ENCODE measurements at regions not wholly inside any gene's neighbourhood (a gene's known extent, or its start where the extent isn't known, plus 50 kb on each side); places are given as distances from the start of the nearest gene placed in this dataset.

GRCh38 chr18:34965566-34965965 lies 75.6 kb upstream of the MAPRE2 start:
- Histone ChIP-seq H3K4me1 (ENCODE audit: insufficient read depth, low read length, severe bottlenecking) (no peaks in the 10 kb centered on the region), H2AFZ (ENCODE audit: low read length) (no peak overlapping the region), H4K20me1 (ENCODE audit: insufficient read depth, low read length) (no peaks in the 10 kb centered on the region), H3K9me2 (ENCODE audit: low read depth, low read length) (no peaks in the 10 kb centered on the region), H3K9ac (ENCODE audit: low read length) (no peak overlapping the region), H3K36me3 (ENCODE audit: insufficient read depth, low read length) (no peaks in the 10 kb centered on the region), H3K4me3 (ENCODE audit: low read depth, low read length, poor library complexity, severe bottlenecking) (no peak overlapping the region), H3K4me2 (ENCODE audit: low read length) (no peak overlapping the region), H3K9me3 (ENCODE audit: low read length) (no peaks in the 10 kb centered on the region), H3F3A (ENCODE audit: insufficient read depth, low read length) (no peaks in the 10 kb centered on the region), H3K27me3 (ENCODE audit: insufficient read depth, low read length) (no peaks in the 10 kb centered on the region), H3K79me2 (ENCODE audit: insufficient read depth, low read length) (no peaks in the 10 kb centered on the region), H3K27ac (ENCODE audit: low read depth, low read length, poor library complexity, severe bottlenecking) (no peak overlapping the region)
- no peak for TF ChIP-seq CTCF (IDR thresholded peaks at IDR 0.05; ENCODE audit: low read length)
- no peak for TF ChIP-seq EZH2 (IDR thresholded peaks at IDR 0.05; ENCODE audit: borderline replicate concordance, low read length)

- H3K79me2 ChIP-seq (ENCODE audit: insufficient read depth, low read length): no peaks in the 10 kb centered on the region
- H3K9me3 ChIP-seq (ENCODE audit: low read length): no peaks in the 10 kb centered on the region
- no peaks in the 10 kb centered on the region for H3K4me1 ChIP-seq (ENCODE audit: insufficient read depth, low read length, severe bottlenecking)
- H3F3A ChIP-seq (ENCODE audit: insufficient read depth, low read length): no peaks in the 10 kb centered on the region
- H3K27ac ChIP-seq (ENCODE audit: low read depth, low read length, poor library complexity, severe bottlenecking): no peak overlapping the region
- H3K9ac ChIP-seq (ENCODE audit: low read length): no peak overlapping the region
- TF ChIP-seq CTCF (IDR thresholded peaks at IDR 0.05; ENCODE audit: low read length) (no peak), EZH2 (IDR thresholded peaks at IDR 0.05; ENCODE audit: borderline replicate concordance, low read length) (no peak)
- no peaks in the 10 kb centered on the region for H3K36me3 ChIP-seq (ENCODE audit: insufficient read depth, low read length)
- no peak overlapping the region for H3K4me2 ChIP-seq (ENCODE audit: low read length)
- no peak overlapping the region for H3K4me3 ChIP-seq (ENCODE audit: low read depth, low read length, poor library complexity, severe bottlenecking)
- H4K20me1 ChIP-seq (ENCODE audit: insufficient read depth, low read length): no peaks in the 10 kb centered on the region
- no peak overlapping the region for H2AFZ ChIP-seq (ENCODE audit: low read length)
- H3K27me3 ChIP-seq (ENCODE audit: insufficient read depth, low read length): no peaks in the 10 kb centered on the region
- no peaks in the 10 kb centered on the region for H3K9me2 ChIP-seq (ENCODE audit: low read depth, low read length)
These were observed 71.1 kb upstream of the MAPRE2 start for GRCh38 chr18:34970106-34970505.

GRCh38 chr18:34971313-34971712 lies 69.9 kb upstream of the MAPRE2 start:
- H3K4me1 ChIP-seq (ENCODE audit: insufficient read depth, low read length, severe bottlenecking): no peaks in the 10 kb centered on the region
- no peaks in the 10 kb centered on the region for H3F3A ChIP-seq (ENCODE audit: insufficient read depth, low read length)
- H3K4me2 ChIP-seq (ENCODE audit: low read length): no peak overlapping the region
- no peaks in the 10 kb centered on the region for H3K27me3 ChIP-seq (ENCODE audit: insufficient read depth, low read length)
- H3K9ac ChIP-seq (ENCODE audit: low read length): no peak overlapping the region
- H2AFZ ChIP-seq (ENCODE audit: low read length): no peak overlapping the region
- no peaks in the 10 kb centered on the region for H3K9me2 ChIP-seq (ENCODE audit: low read depth, low read length)
- no peak overlapping the region for H3K27ac ChIP-seq (ENCODE audit: low read depth, low read length, poor library complexity, severe bottlenecking)
- no peaks in the 10 kb centered on the region for H3K9me3 ChIP-seq (ENCODE audit: low read length)
- H4K20me1 ChIP-seq (ENCODE audit: insufficient read depth, low read length): no peaks in the 10 kb centered on the region
- TF ChIP-seq EZH2 (IDR thresholded peaks at IDR 0.05; ENCODE audit: borderline replicate concordance, low read length): no peak
- no peak for TF ChIP-seq CTCF (IDR thresholded peaks at IDR 0.05; ENCODE audit: low read length)
- no peak overlapping the region for H3K4me3 ChIP-seq (ENCODE audit: low read depth, low read length, poor library complexity, severe bottlenecking)
- H3K79me2 ChIP-seq (ENCODE audit: insufficient read depth, low read length): no peaks in the 10 kb centered on the region
- H3K36me3 ChIP-seq (ENCODE audit: insufficient read depth, low read length): no peaks in the 10 kb centered on the region
